ENCODE measurements at regions not wholly inside any gene's neighbourhood (a gene's known extent, or its start where the extent isn't known, plus 50 kb on each side); places are given as distances from the start of the nearest gene placed in this dataset.

DNA sequence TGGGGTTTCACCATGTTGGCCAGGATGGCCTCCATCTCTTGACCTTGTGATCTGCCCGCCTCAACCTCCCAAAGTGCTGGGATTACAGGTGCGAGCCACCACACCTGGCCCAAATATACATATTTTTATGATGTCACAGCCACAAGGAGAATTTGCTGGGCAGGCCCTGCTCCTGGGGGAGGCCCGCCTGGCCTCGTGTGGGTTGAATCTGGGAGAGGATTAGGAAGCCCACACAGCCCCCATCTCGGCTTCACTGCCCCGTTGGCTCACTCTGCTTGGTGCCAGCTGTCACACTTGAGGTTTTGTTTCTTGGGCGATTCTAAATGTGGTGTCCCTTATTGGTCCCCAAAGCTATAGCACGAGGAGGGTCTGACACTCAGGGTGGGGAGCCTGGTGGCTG, 335.7 kb upstream of the AJAP1 start:
- no peak for DNase-seq (ENCODE audit: extremely low spot score)
- intact Hi-C loops (cut with DNase I): no loop called here
- no peak overlapping the region for H3K27ac ChIP-seq (replicated peaks in 1 of 4)
- H3K9me3 ChIP-seq: peaks cover 0 to 21% (median 13%) of the 10 kb centered on the region in 4 donors
- TF ChIP-seq POLR2AphosphoS5 (IDR thresholded peaks at IDR 0.05): no peak
- TF ChIP-seq EP300 (IDR thresholded peaks at IDR 0.05): no peak
- TF ChIP-seq, protein P1, sequence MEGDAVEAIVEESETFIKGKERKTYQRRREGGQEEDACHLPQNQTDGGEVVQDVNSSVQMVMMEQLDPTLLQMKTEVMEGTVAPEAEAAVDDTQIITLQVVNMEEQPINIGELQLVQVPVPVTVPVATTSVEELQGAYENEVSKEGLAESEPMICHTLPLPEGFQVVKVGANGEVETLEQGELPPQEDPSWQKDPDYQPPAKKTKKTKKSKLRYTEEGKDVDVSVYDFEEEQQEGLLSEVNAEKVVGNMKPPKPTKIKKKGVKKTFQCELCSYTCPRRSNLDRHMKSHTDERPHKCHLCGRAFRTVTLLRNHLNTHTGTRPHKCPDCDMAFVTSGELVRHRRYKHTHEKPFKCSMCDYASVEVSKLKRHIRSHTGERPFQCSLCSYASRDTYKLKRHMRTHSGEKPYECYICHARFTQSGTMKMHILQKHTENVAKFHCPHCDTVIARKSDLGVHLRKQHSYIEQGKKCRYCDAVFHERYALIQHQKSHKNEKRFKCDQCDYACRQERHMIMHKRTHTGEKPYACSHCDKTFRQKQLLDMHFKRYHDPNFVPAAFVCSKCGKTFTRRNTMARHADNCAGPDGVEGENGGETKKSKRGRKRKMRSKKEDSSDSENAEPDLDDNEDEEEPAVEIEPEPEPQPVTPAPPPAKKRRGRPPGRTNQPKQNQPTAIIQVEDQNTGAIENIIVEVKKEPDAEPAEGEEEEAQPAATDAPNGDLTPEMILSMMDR (IDR thresholded peaks at IDR 0.05): no peak
- no peak for TF ChIP-seq POLR2A (IDR thresholded peaks at IDR 0.05; ENCODE audit: low read depth)
- no peaks in the 10 kb centered on the region for H3K4me1 ChIP-seq
- no peaks in the 10 kb centered on the region for H3K36me3 ChIP-seq
- H3K27me3 ChIP-seq: peaks cover 0 to 13% (median 0%) of the 10 kb centered on the region in 4 donors
- no peak overlapping the region for H3K4me3 ChIP-seq
- 74% methylated on average over 6 of the region's 8 CpGs for WGBS

DNA sequence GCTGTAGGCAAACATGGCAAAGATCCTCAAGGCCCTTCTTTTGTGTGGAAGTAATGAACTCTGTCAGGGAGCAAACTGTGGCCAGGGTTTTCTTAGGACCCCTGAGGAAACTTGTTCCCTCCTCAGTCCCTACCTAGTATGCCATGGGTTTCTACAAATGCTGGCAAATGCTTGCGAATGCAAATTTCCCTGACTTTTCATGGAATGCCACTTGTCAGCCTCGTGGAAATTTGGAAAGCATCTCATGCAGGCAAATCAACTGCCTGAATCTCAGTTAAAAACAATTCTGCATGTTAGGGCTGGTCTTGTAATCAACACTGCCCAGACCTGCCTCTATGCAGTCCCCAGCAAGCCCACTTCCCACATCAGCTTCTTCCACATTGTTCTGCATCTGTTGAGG, 334.9 kb upstream of the AJAP1 start:
- intact Hi-C loops (cut with DNase I): no loop called here
- Histone ChIP-seq H3K9me3 (peaks cover 0 to 13% (median 6%) of the 10 kb centered on the region in 4 donors), H3K36me3 (no peaks in the 10 kb centered on the region), H3K27me3 (peaks cover 0 to 20% (median 0%) of the 10 kb centered on the region in 4 donors), H3K4me1 (no peaks in the 10 kb centered on the region), H3K4me3 (no peak overlapping the region), H3K27ac (replicated peaks in 1 of 4) (no peak overlapping the region)
- TF ChIP-seq EP300 (IDR thresholded peaks at IDR 0.05) (no peak), POLR2A (IDR thresholded peaks at IDR 0.05; ENCODE audit: low read depth) (no peak), POLR2AphosphoS5 (IDR thresholded peaks at IDR 0.05) (no peak)
- TF ChIP-seq, protein P1 (IDR thresholded peaks at IDR 0.05): no peak
- 51% methylated on average over 2 of the region's 2 CpGs for WGBS
- no peak for DNase-seq (ENCODE audit: extremely low spot score)

DNA sequence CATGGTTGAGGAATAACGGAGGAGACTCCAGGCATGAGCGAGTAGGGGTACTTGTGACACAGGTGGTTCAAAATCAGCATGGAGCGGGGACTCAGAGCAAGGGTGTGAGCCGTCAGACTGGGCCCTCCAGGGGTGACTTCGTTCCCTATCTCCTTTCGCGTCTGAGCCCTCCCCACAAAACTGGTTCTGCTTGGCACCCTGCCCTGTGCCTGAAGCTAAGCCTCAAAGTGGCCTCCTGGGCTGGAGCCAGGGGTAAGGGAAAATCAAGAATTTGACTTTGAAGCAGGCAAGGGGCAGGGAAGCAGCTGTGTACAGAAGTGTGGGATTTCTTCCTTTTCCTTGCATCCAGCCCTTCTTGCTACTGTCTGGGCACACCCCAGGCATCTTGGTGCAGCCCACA, 331.5 kb upstream of the AJAP1 start:
- 65% methylated on average over 7 of the region's 7 CpGs for WGBS
- no peaks in the 10 kb centered on the region for H3K36me3 ChIP-seq
- TF ChIP-seq POLR2AphosphoS5 (IDR thresholded peaks at IDR 0.05) (no peak), EP300 (IDR thresholded peaks at IDR 0.05) (no peak), POLR2A (IDR thresholded peaks at IDR 0.05; ENCODE audit: low read depth) (no peak)
- TF ChIP-seq, protein P1 (IDR thresholded peaks at IDR 0.05): no peak
- H3K27ac ChIP-seq (replicated peaks in 1 of 4): no peak overlapping the region
- intact Hi-C loops (cut with DNase I): no loop called here
- H3K4me3 ChIP-seq: no peak overlapping the region
- no peak for DNase-seq (ENCODE audit: extremely low spot score)
- H3K27me3 ChIP-seq: peaks cover 0 to 31% (median 0%) of the 10 kb centered on the region in 4 donors
- H3K4me1 ChIP-seq: no peaks in the 10 kb centered on the region
- no peaks in the 10 kb centered on the region for H3K9me3 ChIP-seq

DNA sequence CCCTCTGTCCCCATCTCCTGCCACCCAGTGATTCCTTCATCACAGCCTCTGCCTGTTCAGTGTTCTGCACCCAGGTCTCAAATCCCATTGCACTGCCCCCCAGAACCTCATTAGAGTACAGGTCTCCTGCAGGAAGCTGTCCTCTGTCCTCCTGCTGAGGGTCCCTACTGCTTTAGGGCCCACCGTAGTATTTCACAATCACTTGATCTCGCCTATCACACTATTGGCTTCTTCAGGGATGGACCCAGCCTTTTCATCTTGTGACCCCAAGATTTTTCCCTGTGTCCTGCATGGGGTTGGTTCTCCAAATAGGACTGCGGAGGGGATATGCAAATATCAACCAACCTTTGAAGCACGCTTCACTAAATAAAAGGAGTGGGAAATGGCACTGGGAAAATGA, 331.1 kb upstream of the AJAP1 start:
- intact Hi-C loops (cut with DNase I): no loop called here
- Histone ChIP-seq H3K4me1 (no peaks in the 10 kb centered on the region), H3K9me3 (no peaks in the 10 kb centered on the region), H3K4me3 (no peak overlapping the region), H3K27me3 (peaks cover 0 to 31% (median 0%) of the 10 kb centered on the region in 4 donors), H3K36me3 (no peaks in the 10 kb centered on the region), H3K27ac (replicated peaks in 1 of 4) (no peak overlapping the region)
- no peak for TF ChIP-seq POLR2A (IDR thresholded peaks at IDR 0.05; ENCODE audit: low read depth)
- TF ChIP-seq POLR2AphosphoS5 (IDR thresholded peaks at IDR 0.05): no peak
- TF ChIP-seq EP300 (IDR thresholded peaks at IDR 0.05): no peak
- TF ChIP-seq, protein P1 (IDR thresholded peaks at IDR 0.05): no peak
- no peak for DNase-seq (ENCODE audit: extremely low spot score)
- 85% methylated on average over 4 of the region's 4 CpGs for WGBS

DNA sequence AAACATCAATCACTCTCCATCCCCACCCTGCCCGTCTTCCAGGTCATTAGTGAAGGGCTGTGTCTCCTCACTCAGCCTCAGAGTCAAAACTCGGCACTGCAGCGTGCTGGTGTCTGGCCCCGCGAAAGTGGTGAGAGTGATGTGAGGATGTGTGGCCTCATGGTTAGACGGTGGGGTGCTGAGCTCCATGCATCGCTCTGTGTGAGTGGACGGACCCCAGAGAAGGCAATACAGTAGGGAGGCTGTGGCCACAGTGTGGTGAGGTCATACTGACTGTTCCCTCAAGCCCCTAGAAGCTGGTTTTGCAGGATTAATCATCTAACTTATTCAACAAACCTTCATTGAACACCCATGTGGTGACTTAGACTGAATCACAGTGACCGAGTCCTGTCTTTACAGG, 329.9 kb upstream of the AJAP1 start:
- no peak for DNase-seq (ENCODE audit: extremely low spot score)
- Histone ChIP-seq H3K36me3 (no peaks in the 10 kb centered on the region), H3K27ac (replicated peaks in 1 of 4) (no peak overlapping the region), H3K27me3 (peaks cover 0 to 37% (median 0%) of the 10 kb centered on the region in 4 donors), H3K9me3 (no peaks in the 10 kb centered on the region), H3K4me3 (no peak overlapping the region), H3K4me1 (no peaks in the 10 kb centered on the region)
- intact Hi-C loops (cut with DNase I): no loop called here
- TF ChIP-seq, protein P1 (IDR thresholded peaks at IDR 0.05): no peak
- TF ChIP-seq EP300 (IDR thresholded peaks at IDR 0.05): no peak
- no peak for TF ChIP-seq POLR2AphosphoS5 (IDR thresholded peaks at IDR 0.05)
- TF ChIP-seq POLR2A (IDR thresholded peaks at IDR 0.05; ENCODE audit: low read depth): no peak
- WGBS: 88% methylated on average over 9 of the region's 9 CpGs
